H9 (cell line): ENCODE measurements at regions not wholly inside any gene's neighbourhood (a gene's known extent, or its start where the extent isn't known, plus 50 kb on each side); places are given as distances from the start of the nearest gene placed in this dataset.

Experiments used
- DNase-seq: peaks from one replicate; pipeline ENCODE4 v3.0.0-alpha.2; 2017
- H2AFZ ChIP-seq: one replicate; pipeline ENCODE4 v1.6.1; 2013; ENCODE audit warnings: mild to moderate bottlenecking, low read length, control low read depth, moderate library complexity
- H2AK5ac ChIP-seq: 2 replicates; pipeline ENCODE4 v1.6.1; 2013; ENCODE audit warnings: low read length, control low read depth, mixed read lengths; ENCODE audit not compliant: insufficient read length
- H2BK120ac ChIP-seq: one replicate; pipeline ENCODE4 v1.6.1; 2013; ENCODE audit warnings: low read depth, mild to moderate bottlenecking, low read length, control low read depth, inconsistent platforms; ENCODE audit not compliant: poor library complexity, severe bottlenecking
- H2BK12ac ChIP-seq: 2 replicates; pipeline ENCODE4 v1.6.1; 2013; ENCODE audit warnings: low read length, control low read depth, mixed read lengths, low read depth; ENCODE audit not compliant: insufficient read length
- H2BK15ac ChIP-seq: 2 replicates; pipeline ENCODE4 v1.6.1; 2013; ENCODE audit warnings: low read depth, low read length, control low read depth
- H2BK20ac ChIP-seq: one replicate; pipeline ENCODE4 v1.6.1; 2013; ENCODE audit warnings: low read depth, mild to moderate bottlenecking, low read length, control low read depth, inconsistent platforms; ENCODE audit not compliant: poor library complexity, severe bottlenecking
- H2BK5ac ChIP-seq: 2 replicates; pipeline ENCODE4 v1.6.1; 2013; ENCODE audit warnings: low read length, control low read depth, mixed read lengths; ENCODE audit not compliant: insufficient read length
- H3K14ac ChIP-seq: 2 replicates; pipeline ENCODE4 v1.6.1; 2013; ENCODE audit warnings: low read length, control low read depth; ENCODE audit not compliant: insufficient read depth
- H3K18ac ChIP-seq: 2 replicates; pipeline ENCODE4 v1.6.1; 2013; ENCODE audit warnings: low read depth, mild to moderate bottlenecking, mixed read lengths, low read length, control low read depth; ENCODE audit not compliant: insufficient read length
- H3K23ac ChIP-seq: 2 replicates; pipeline ENCODE4 v1.6.1; 2013; ENCODE audit warnings: low read length, control low read depth, mixed read lengths, low read depth; ENCODE audit not compliant: insufficient read length
- H3K23me2 ChIP-seq: 2 replicates; pipeline ENCODE4 v1.6.1; 2013; ENCODE audit warnings: low read depth, mild to moderate bottlenecking, mixed read lengths, low read length, control low read depth; ENCODE audit not compliant: insufficient read length, poor library complexity, severe bottlenecking
- H3K27ac ChIP-seq: 2 replicates; pipeline ENCODE4 v1.5.1; 2013; ENCODE audit warnings: low read length, control low read depth, mixed read lengths, low read depth; ENCODE audit not compliant: insufficient read length
- H3K27me3 ChIP-seq: 2 replicates; pipeline ENCODE4 v1.6.1; 2013; ENCODE audit warnings: low read length, control low read depth, inconsistent platforms; ENCODE audit not compliant: insufficient read depth
- H3K4ac ChIP-seq: 2 replicates; pipeline ENCODE4 v1.6.1; 2013; ENCODE audit warnings: low read depth, mild to moderate bottlenecking, control low read depth, inconsistent platforms, low read length, moderate library complexity
- H3K4me1 ChIP-seq: 2 replicates; pipeline ENCODE4 v1.6.1; 2013; ENCODE audit warnings: low read length, control low read depth, inconsistent platforms; ENCODE audit not compliant: insufficient read depth
- H3K4me2 ChIP-seq: 2 replicates; pipeline ENCODE4 v1.6.1; 2013; ENCODE audit warnings: low read length, control low read depth, mixed read lengths; ENCODE audit not compliant: insufficient read length, insufficient read depth
- H3K56ac ChIP-seq: 2 replicates; pipeline ENCODE4 v1.6.1; 2013; ENCODE audit warnings: low read depth, mild to moderate bottlenecking, mixed read lengths, low read length, control low read depth; ENCODE audit not compliant: insufficient read length
- H3K79me1 ChIP-seq: 2 replicates; pipeline ENCODE4 v1.6.1; 2013; ENCODE audit warnings: low read depth, mild to moderate bottlenecking, moderate library complexity, low read length, control low read depth, inconsistent platforms; ENCODE audit not compliant: insufficient read depth, poor library complexity, severe bottlenecking
- H3K79me2 ChIP-seq: 2 replicates; pipeline ENCODE4 v1.6.1; 2013; ENCODE audit warnings: low read length, control low read depth, inconsistent platforms; ENCODE audit not compliant: insufficient read depth
- H3K9ac ChIP-seq: 2 replicates; pipeline ENCODE4 v1.6.1; 2013; ENCODE audit warnings: low read length, control low read depth, mixed read lengths; ENCODE audit not compliant: insufficient read length; ENCODE audit errors: extremely low read depth
- H3K9me3 ChIP-seq: one replicate; pipeline ENCODE4 v1.6.1; 2013; ENCODE audit warnings: low read depth, low read length, inconsistent platforms; ENCODE audit not compliant: control insufficient read depth
- H3T11ph ChIP-seq: one replicate; pipeline ENCODE4 v1.6.1; 2013; ENCODE audit warnings: mild to moderate bottlenecking, low read length, control low read depth, inconsistent platforms
- H4K20me1 ChIP-seq: one replicate; pipeline ENCODE4 v1.6.1; 2013; ENCODE audit not compliant: control insufficient read depth, insufficient read length, insufficient read depth
- H4K5ac ChIP-seq: 2 replicates; pipeline ENCODE4 v1.6.1; 2013; ENCODE audit warnings: low read depth, mild to moderate bottlenecking, mixed read lengths, low read length, control low read depth; ENCODE audit not compliant: insufficient read length
- H4K8ac ChIP-seq: replicated peaks from 2 replicates; pipeline ENCODE4 v1.6.1; 2013; ENCODE audit warnings: low read length, control low read depth, mixed read lengths, low read depth; ENCODE audit not compliant: insufficient read length
- H4K91ac ChIP-seq: 2 replicates; pipeline ENCODE4 v1.6.1; 2013; ENCODE audit warnings: low read depth, mild to moderate bottlenecking, moderate library complexity, mixed read lengths, low read length, control low read depth; ENCODE audit not compliant: insufficient read length
- H3K27ac Mint-ChIP-seq, 3 experiments: 2 replicates in 2 of 3; 3 replicates in 1 of 3; pipeline ENCODE4 v1.8.0; 2020 to 2021; ENCODE audit warnings: mixed read lengths in 3 of 3, mild to moderate bottlenecking in 1 of 3, moderate library complexity in 1 of 3
- H3K27me3 Mint-ChIP-seq: 2 replicates; pipeline ENCODE4 v1.8.0; 2021; ENCODE audit warnings: low read depth, mild to moderate bottlenecking, moderate library complexity, mixed read lengths
- H3K36me3 Mint-ChIP-seq, 3 experiments: 2 replicates in 2 of 3; 3 replicates in 1 of 3; pipeline ENCODE4 v1.8.0; 2020 to 2021; ENCODE audit warnings: low read depth in 3 of 3, mixed read lengths in 3 of 3; ENCODE audit not compliant: insufficient read depth in 1 of 3
- H3K4me1 Mint-ChIP-seq, 2 experiments: 2 replicates each; pipeline ENCODE4 v1.8.0; 2020; ENCODE audit warnings: mixed read lengths in 2 of 2
- H3K4me3 Mint-ChIP-seq, 2 experiments: 2 replicates in 1 of 2; 3 replicates in 1 of 2; pipeline ENCODE4 v1.8.0; 2020 to 2021; ENCODE audit warnings: mild to moderate bottlenecking in 2 of 2, mixed read lengths in 2 of 2, moderate library complexity in 1 of 2
- H3K9me3 Mint-ChIP-seq, 2 experiments: 2 replicates in 1 of 2; 3 replicates in 1 of 2; pipeline ENCODE4 v1.8.0; 2020; ENCODE audit warnings: mild to moderate bottlenecking in 2 of 2, mixed read lengths in 2 of 2, moderate library complexity in 1 of 2
- WGBS: extraction: QIAGEN DNeasy Blood & Tissue Kit; methylation state at CpG from one replicate; pipeline ENCODE4 v1.1.7; 2013; ENCODE audit warnings: missing lambda C conversion rate, low lambda C conversion rate, mixed read lengths; ENCODE audit not compliant: insufficient read length; ENCODE audit errors: extremely low coverage; 5-methylcytosine and 5-hydroxymethylcytosine counted together
- TF ChIP-seq, protein P1 (sequence below): fragments of 200-600 bp; sonication (generic); conservative IDR thresholded peaks from 3 replicates; pipeline ENCODE4 v1.8.0; 2021; ENCODE audit warnings: antibody characterized with exemption, mild to moderate bottlenecking

DNA sequence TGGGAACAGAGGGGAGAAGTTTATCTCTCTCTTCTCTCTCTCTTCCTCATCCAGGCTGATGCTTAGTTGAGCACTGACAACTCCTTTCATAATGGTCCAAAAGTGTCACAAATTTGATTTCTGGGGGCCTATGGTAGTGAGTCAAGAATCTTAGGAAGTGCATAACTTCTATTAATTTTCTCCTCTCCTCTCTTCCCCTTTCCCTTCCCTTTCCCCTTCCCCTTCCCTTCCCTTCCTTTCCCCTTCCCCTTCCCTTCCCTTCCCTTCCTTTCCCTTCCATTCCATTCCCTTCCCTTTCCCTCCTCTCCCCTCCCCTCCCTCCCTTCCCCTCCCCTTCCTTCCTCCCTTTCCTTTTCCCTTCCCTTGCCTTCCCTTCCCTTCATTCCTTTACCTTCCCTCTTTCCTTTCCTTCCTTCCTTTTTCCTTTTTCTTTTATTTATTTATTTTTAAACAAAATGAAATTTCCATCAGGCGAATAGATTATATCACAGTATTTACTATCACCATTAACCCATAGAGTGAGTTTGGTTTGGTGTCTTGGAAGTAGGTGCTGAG is 56.9 kb upstream of the JAG1 start:
- Histone ChIP-seq H4K91ac (no peak overlapping the region), H4K8ac (no peak overlapping the region), H3K4me1 (peaks cover 3% of the 10 kb centered on the region; the same call in 1 of the 2 replicates), H3K9ac (no peak overlapping the region), H2AK5ac (no peak overlapping the region), H3K14ac (no peak overlapping the region), H2BK15ac (no peak overlapping the region), H4K20me1 (no peaks in the 10 kb centered on the region), H3T11ph (no peak overlapping the region), H2BK12ac (no peak overlapping the region), H3K79me1 (no peaks in the 10 kb centered on the region), H4K5ac (no peak overlapping the region), H3K23me2 (no peaks in the 10 kb centered on the region), H2AFZ (no peak overlapping the region), H3K27me3 (no peaks in the 10 kb centered on the region), H2BK20ac (no peak overlapping the region), H2BK5ac (no peak overlapping the region), H3K27ac (no peak overlapping the region), H2BK120ac (no peak overlapping the region), H3K18ac (no peak overlapping the region), H3K79me2 (no peaks in the 10 kb centered on the region), H3K9me3 (no peaks in the 10 kb centered on the region), H3K23ac (no peak overlapping the region), H3K4me2 (no peak overlapping the region), H3K56ac (no peak overlapping the region), H3K4ac (no peak overlapping the region)
- H3K4me3 Mint-ChIP-seq = no peak overlapping the region
- H3K27ac Mint-ChIP-seq = no peak overlapping the region
- WGBS = no CpG with 5 or more reads among the region's 1 CpG
- H3K9me3 Mint-ChIP-seq = peaks cover 2 to 4% of the 10 kb centered on the region in 2 experiments; a peak in 1 of 5 replicates
- no peak for DNase-seq
- H3K36me3 Mint-ChIP-seq = no peaks in the 10 kb centered on the region; a peak in 1 of 7 replicates
- TF ChIP-seq, protein P1, sequence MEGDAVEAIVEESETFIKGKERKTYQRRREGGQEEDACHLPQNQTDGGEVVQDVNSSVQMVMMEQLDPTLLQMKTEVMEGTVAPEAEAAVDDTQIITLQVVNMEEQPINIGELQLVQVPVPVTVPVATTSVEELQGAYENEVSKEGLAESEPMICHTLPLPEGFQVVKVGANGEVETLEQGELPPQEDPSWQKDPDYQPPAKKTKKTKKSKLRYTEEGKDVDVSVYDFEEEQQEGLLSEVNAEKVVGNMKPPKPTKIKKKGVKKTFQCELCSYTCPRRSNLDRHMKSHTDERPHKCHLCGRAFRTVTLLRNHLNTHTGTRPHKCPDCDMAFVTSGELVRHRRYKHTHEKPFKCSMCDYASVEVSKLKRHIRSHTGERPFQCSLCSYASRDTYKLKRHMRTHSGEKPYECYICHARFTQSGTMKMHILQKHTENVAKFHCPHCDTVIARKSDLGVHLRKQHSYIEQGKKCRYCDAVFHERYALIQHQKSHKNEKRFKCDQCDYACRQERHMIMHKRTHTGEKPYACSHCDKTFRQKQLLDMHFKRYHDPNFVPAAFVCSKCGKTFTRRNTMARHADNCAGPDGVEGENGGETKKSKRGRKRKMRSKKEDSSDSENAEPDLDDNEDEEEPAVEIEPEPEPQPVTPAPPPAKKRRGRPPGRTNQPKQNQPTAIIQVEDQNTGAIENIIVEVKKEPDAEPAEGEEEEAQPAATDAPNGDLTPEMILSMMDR = no peak
- H3K27me3 Mint-ChIP-seq = peaks cover 3% of the 10 kb centered on the region; the same call in 1 of the 2 replicates
- peaks cover 7 to 12% of the 10 kb centered on the region in 2 experiments; a peak in 2 of 4 replicates for H3K4me1 Mint-ChIP-seq
